ENCODE measurements at regions not wholly inside any gene's neighbourhood (a gene's known extent, or its start where the extent isn't known, plus 50 kb on each side); places are given as distances from the start of the nearest gene placed in this dataset.

DNA sequence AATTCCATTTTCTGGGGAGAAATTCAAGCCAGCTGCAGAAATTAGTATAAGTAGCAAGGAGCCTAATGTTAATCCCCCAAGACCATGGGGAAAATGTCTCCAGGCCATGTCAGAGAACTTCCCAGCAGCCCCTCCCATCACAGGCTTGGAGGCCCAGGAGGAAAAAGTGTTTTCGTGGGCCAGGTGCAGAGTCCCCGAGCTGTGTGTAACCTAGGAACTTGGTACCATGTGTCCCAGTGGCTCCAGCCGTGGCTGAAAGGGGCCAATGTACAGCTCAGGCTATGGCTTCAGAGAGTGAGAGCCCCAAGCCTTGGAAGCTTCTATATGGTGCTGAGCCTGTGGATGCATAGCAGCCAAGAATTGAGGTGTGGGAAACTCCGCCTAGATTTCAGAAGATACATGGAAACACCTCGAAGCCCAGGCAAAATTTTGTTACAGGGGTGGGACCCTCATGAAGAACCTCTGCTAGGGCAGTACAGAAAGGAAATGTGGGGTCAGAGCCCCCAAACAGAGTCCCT is 286.3 kb downstream of the MATN1 start:
- TF ChIP-seq GATA2 (IDR thresholded peaks at IDR 0.05; ENCODE audit: low read depth, low read length) (no peak), GATA3 (IDR thresholded peaks at IDR 0.05; ENCODE audit: low read depth, low read length) (no peak)

All from SH-SY5Y (cell line).